Cardiac fibroblast (primary cell): ENCODE measurements at regions not wholly inside any gene's neighbourhood (a gene's known extent, or its start where the extent isn't known, plus 50 kb on each side); places are given as distances from the start of the nearest gene placed in this dataset.

Source experiments
- DNase-seq, 2 donors: peaks; one replicate each; pipeline versions ENCODE4 v3.0.0 to v3.0.0-alpha.2; 2010; ENCODE audit warnings: low read depth in 2 of 2
- H3K4me3 ChIP-seq, 2 donors: replicated peaks in 1 of 2; 1 replicate in 1 of 2; 2 replicates in 1 of 2; pipeline ENCODE4 v1.5.1; 2011; ENCODE audit warnings: low read depth in 2 of 2, low read length in 2 of 2, mild to moderate bottlenecking in 2 of 2, moderate library complexity in 1 of 2
- CTCF ChIP-seq: IDR thresholded peaks from one replicate; pipeline ENCODE4 v1.5.1; 2011; ENCODE audit warnings: low read depth, mild to moderate bottlenecking, low read length, inconsistent platforms

- DNase-seq = no peak
- H3K4me3 ChIP-seq = no peak overlapping the region
- TF ChIP-seq CTCF = no peak
Observed at GRCh38 chr3:168995129-168995528, 668.4 kb downstream of the MECOM start.

- no peak for TF ChIP-seq CTCF
- no peak overlapping the region for H3K4me3 ChIP-seq
- peak; percentile 30 to 41 for DNase-seq
Observed at GRCh38 chr3:168991803-168992202, 671.7 kb downstream of the MECOM start.

GRCh38 chr3:168990621-168991020 is 672.9 kb downstream of the MECOM start:
- TF ChIP-seq CTCF = no peak
- H3K4me3 ChIP-seq = no peak overlapping the region
- no peak for DNase-seq

GRCh38 chr3:168990134-168990533 is 673.4 kb downstream of the MECOM start:
- TF ChIP-seq CTCF = no peak
- H3K4me3 ChIP-seq = no peak overlapping the region
- peak; percentile 24 to 71 for DNase-seq

- TF ChIP-seq CTCF = no peak
- DNase-seq = peak; percentile 51 to 60
- H3K4me3 ChIP-seq = no peak overlapping the region
Observed at GRCh38 chr3:168989396-168989795, 674.1 kb downstream of the MECOM start.

- no peak for TF ChIP-seq CTCF
- no peak for DNase-seq
- H3K4me3 ChIP-seq = no peak overlapping the region
Observed at GRCh38 chr3:168988853-168989252, 674.7 kb downstream of the MECOM start.

- TF ChIP-seq CTCF = no peak
Observed at GRCh38 chr3:168984872-168985271, 678.6 kb downstream of the MECOM start.

More at GRCh38 chr3:168984872-168985271, 678.6 kb downstream of the MECOM start:
- DNase-seq = no peak
- H3K4me3 ChIP-seq = no peak overlapping the region
